GM23338 (cell line): ENCODE measurements at regions not wholly inside any gene's neighbourhood (a gene's known extent, or its start where the extent isn't known, plus 50 kb on each side); places are given as distances from the start of the nearest gene placed in this dataset.
"Not testable (repeated sequence)": the region's sequence is repeated elsewhere in the genome, so short reads cannot be mapped to it uniquely, and the experiment has no call there.

Source experiments
- ATAC-seq: fragments of 200-7000 bp; cut with Tn5 transposase; 3 replicates; pipeline ENCODE4 v1.9.1; 2020
- DNase-seq: peaks from one replicate; pipeline ENCODE4 v3.0.0-alpha.2; 2015; ENCODE audit warnings: low spot score
- H2AFZ ChIP-seq: fragments of 200-600 bp; sonication (generic); 2 replicates; pipeline ENCODE4 v1.8.0; 2016; ENCODE audit warnings: antibody characterized with exemption, mild to moderate bottlenecking, moderate library complexity
- H3F3A ChIP-seq: fragments of 200-600 bp; sonication (generic); replicated peaks from 2 replicates; pipeline ENCODE4 v1.8.0; 2017; ENCODE audit warnings: antibody characterized with exemption, mixed run types, low read depth
- H3K27ac ChIP-seq: fragments of 200-600 bp; sonication (generic); 2 replicates; pipeline ENCODE4 v1.6.1; 2016; ENCODE audit warnings: low read depth
- H3K27me3 ChIP-seq: fragments of 200-600 bp; sonication (generic); 2 replicates; pipeline ENCODE4 v1.8.0; 2016; ENCODE audit warnings: mild to moderate bottlenecking, mixed run types, moderate library complexity; ENCODE audit not compliant: insufficient read depth
- H3K36me3 ChIP-seq: fragments of 200-600 bp; sonication (generic); 2 replicates; pipeline ENCODE4 v1.8.0; 2016; ENCODE audit warnings: mild to moderate bottlenecking; ENCODE audit not compliant: insufficient read depth
- H3K4me1 ChIP-seq: fragments of 200-600 bp; sonication (generic); 2 replicates; pipeline ENCODE4 v1.8.0; 2016; ENCODE audit warnings: mild to moderate bottlenecking, moderate library complexity; ENCODE audit not compliant: insufficient read depth
- H3K4me2 ChIP-seq: fragments of 200-600 bp; sonication (generic); 2 replicates; pipeline ENCODE4 v1.7.1; 2017; ENCODE audit warnings: mixed run types
- H3K4me3 ChIP-seq: fragments of 200-600 bp; sonication (generic); 2 replicates; pipeline ENCODE4 v1.6.1; 2016; ENCODE audit warnings: mixed run types
- H3K79me2 ChIP-seq: fragments of 200-600 bp; sonication (generic); replicated peaks from 2 replicates; pipeline ENCODE4 v1.8.0; 2017; ENCODE audit warnings: mild to moderate bottlenecking; ENCODE audit not compliant: insufficient read depth
- H3K9me2 ChIP-seq: fragments of 200-600 bp; sonication (generic); 2 replicates; pipeline ENCODE4 v1.8.0; 2017; ENCODE audit not compliant: insufficient read depth
- H4K20me1 ChIP-seq: fragments of 200-600 bp; sonication (generic); replicated peaks from 2 replicates; pipeline ENCODE4 v1.8.0; 2017; ENCODE audit warnings: mild to moderate bottlenecking; ENCODE audit not compliant: insufficient read depth
- H3K27ac Mint-ChIP-seq: 2 replicates; pipeline ENCODE4 v1.8.0; 2020; ENCODE audit warnings: inconsistent platforms, mild to moderate bottlenecking, moderate library complexity, mixed read lengths
- H3K27me3 Mint-ChIP-seq: 3 replicates; pipeline ENCODE4 v1.8.0; 2022; ENCODE audit warnings: low read depth, mild to moderate bottlenecking, moderate library complexity, mixed read lengths, inconsistent platforms; ENCODE audit not compliant: insufficient read depth, poor library complexity
- H3K36me3 Mint-ChIP-seq: 3 replicates; pipeline ENCODE4 v1.8.0; 2021; ENCODE audit warnings: low read depth, mild to moderate bottlenecking, inconsistent platforms, moderate library complexity, mixed read lengths
- H3K4me1 Mint-ChIP-seq: 3 replicates; pipeline ENCODE4 v1.8.0; 2020; ENCODE audit warnings: mild to moderate bottlenecking, inconsistent platforms, mixed read lengths
- H3K4me3 Mint-ChIP-seq: 3 replicates; pipeline ENCODE4 v1.8.0; 2021; ENCODE audit warnings: moderate library complexity, mild to moderate bottlenecking, inconsistent platforms, mixed read lengths
- H3K9me3 Mint-ChIP-seq: 3 replicates; pipeline ENCODE4 v1.8.0; 2020; ENCODE audit warnings: moderate library complexity, mild to moderate bottlenecking, inconsistent platforms, mixed read lengths
- CREB1 ChIP-seq: fragments of 250-450 bp; sonication (Bioruptor Pico); IDR thresholded peaks from 2 replicates; pipeline ENCODE4 v1.5.0; 2020; ENCODE audit warnings: low read depth, mild to moderate bottlenecking, moderate library complexity
- EZH2phosphoT487 ChIP-seq: fragments of 200-600 bp; sonication (generic); IDR thresholded peaks from one replicate; pipeline ENCODE4 v1.8.1; 2018; ENCODE audit warnings: antibody characterized with exemption; ENCODE audit not compliant: unreplicated experiment
- TF ChIP-seq, protein P1 (sequence below): IDR thresholded peaks from one replicate; pipeline ENCODE4 v1.6.1; 2018; ENCODE audit warnings: antibody characterized with exemption; ENCODE audit not compliant: unreplicated experiment
- TF ChIP-seq, protein P2 (sequence below), 2 experiments: fragments of 200-600 bp in 1 of 2; sonication (generic) in 1 of 2; conservative IDR thresholded peaks; 2 replicates each; pipeline versions ENCODE4 v1.5.1 to v1.6.1; 2016 to 2017; ENCODE audit warnings: antibody characterized with exemption in 2 of 2, low read depth in 2 of 2, mild to moderate bottlenecking in 2 of 2, moderate library complexity in 1 of 2
- TF ChIP-seq, protein P3 (sequence below): fragments of 250-450 bp; sonication (Bioruptor Pico); IDR thresholded peaks from 2 replicates; pipeline ENCODE4 v1.5.0; 2020; ENCODE audit warnings: mild to moderate bottlenecking, moderate library complexity

DNA sequence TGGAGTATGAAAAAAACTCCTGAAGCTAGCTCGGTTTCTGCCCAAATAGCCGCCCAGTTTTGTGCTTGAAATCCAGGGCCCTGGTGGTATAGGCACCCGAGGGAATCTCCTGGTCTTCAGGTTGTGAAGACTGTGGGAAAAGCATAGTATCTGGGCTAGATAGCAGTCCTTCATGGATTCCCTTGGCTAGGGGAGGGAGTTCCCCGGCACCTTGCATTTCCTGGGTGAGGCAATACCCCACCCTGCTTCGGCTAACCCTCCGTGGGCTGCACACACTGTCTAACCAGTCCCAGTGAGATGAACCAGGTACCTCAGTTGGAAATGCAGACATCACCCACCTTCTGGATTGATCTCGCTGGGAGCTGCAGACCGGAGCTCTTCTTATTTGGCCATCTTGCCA lies 184.5 kb upstream of the SLC35B3 start (continued):
- no peak for TF ChIP-seq EZH2phosphoT487

DNA sequence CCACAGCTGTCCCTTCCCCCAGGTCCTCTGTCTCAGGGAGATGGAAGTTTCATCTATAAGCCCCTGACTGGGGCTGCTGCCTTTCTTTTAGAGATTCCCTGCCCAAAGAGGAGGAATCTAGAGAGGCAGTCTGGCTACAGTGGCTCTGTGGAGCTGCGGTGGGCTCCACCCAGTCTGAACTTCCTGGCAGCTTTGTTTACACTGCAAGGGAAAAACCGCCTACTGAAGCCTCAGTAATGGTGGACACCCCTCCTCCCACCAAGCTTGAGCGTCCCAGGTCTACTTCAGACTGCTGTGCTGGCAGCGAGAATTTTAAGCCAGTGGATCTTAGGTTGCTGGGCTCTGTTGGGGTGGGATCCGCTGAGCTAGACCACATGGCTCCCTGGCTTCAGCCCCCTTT lies 184.1 kb upstream of the SLC35B3 start:
- not testable (repeated sequence) for H3K27ac ChIP-seq, H3K36me3 ChIP-seq, ATAC-seq, H3K27ac Mint-ChIP-seq, H3K9me2 ChIP-seq, H4K20me1 ChIP-seq, DNase-seq, H3K27me3 Mint-ChIP-seq, H3F3A ChIP-seq, H3K4me3 Mint-ChIP-seq, H3K4me1 Mint-ChIP-seq, H3K9me3 Mint-ChIP-seq, H3K4me1 ChIP-seq, H3K27me3 ChIP-seq, H3K4me2 ChIP-seq, H3K4me3 ChIP-seq, H3K36me3 Mint-ChIP-seq, H3K79me2 ChIP-seq
- peak overlapping the region; percentile 69; the same call in 1 of the 2 replicates for H2AFZ ChIP-seq

DNA sequence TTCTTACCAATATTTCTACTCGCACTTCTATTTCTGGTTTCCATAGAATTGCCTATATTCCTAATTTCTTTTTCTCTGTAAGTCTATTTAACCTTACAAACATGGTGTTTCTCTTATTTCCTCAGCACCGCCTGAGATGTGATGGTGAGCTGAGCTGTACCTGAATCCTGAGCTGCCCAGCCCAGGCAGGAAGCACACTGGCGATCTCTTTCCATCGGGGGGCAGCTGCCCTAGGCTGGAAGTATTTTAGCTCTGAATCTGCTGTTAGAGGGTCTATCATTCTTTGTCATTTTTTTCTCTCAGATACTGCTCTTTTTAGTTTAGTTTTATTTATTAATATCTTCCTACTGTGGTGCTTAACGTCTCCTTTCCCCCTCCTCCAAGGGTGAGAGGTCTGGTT lies 173.4 kb upstream of the SLC35B3 start:
- DNase-seq (peak; percentile 51), ATAC-seq (peak; percentile 86)
- H3K79me2 ChIP-seq: no peaks in the 10 kb centered on the region
- no peak overlapping the region for H3K4me3 ChIP-seq
- no peak overlapping the region for H3K27ac ChIP-seq
- no peaks in the 10 kb centered on the region for H3K9me2 ChIP-seq
- H3K27me3 Mint-ChIP-seq: peaks cover 2% of the 10 kb centered on the region
- H4K20me1 ChIP-seq: no peaks in the 10 kb centered on the region
- H2AFZ ChIP-seq: no peak overlapping the region
- H3F3A ChIP-seq: no peaks in the 10 kb centered on the region
- no peaks in the 10 kb centered on the region for H3K27me3 ChIP-seq
- no peaks in the 10 kb centered on the region; the same call in 2 of the 3 replicates for H3K4me1 Mint-ChIP-seq
- TF ChIP-seq, protein P1, sequence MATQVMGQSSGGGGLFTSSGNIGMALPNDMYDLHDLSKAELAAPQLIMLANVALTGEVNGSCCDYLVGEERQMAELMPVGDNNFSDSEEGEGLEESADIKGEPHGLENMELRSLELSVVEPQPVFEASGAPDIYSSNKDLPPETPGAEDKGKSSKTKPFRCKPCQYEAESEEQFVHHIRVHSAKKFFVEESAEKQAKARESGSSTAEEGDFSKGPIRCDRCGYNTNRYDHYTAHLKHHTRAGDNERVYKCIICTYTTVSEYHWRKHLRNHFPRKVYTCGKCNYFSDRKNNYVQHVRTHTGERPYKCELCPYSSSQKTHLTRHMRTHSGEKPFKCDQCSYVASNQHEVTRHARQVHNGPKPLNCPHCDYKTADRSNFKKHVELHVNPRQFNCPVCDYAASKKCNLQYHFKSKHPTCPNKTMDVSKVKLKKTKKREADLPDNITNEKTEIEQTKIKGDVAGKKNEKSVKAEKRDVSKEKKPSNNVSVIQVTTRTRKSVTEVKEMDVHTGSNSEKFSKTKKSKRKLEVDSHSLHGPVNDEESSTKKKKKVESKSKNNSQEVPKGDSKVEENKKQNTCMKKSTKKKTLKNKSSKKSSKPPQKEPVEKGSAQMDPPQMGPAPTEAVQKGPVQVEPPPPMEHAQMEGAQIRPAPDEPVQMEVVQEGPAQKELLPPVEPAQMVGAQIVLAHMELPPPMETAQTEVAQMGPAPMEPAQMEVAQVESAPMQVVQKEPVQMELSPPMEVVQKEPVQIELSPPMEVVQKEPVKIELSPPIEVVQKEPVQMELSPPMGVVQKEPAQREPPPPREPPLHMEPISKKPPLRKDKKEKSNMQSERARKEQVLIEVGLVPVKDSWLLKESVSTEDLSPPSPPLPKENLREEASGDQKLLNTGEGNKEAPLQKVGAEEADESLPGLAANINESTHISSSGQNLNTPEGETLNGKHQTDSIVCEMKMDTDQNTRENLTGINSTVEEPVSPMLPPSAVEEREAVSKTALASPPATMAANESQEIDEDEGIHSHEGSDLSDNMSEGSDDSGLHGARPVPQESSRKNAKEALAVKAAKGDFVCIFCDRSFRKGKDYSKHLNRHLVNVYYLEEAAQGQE: no peak
- TF ChIP-seq, protein P2, sequence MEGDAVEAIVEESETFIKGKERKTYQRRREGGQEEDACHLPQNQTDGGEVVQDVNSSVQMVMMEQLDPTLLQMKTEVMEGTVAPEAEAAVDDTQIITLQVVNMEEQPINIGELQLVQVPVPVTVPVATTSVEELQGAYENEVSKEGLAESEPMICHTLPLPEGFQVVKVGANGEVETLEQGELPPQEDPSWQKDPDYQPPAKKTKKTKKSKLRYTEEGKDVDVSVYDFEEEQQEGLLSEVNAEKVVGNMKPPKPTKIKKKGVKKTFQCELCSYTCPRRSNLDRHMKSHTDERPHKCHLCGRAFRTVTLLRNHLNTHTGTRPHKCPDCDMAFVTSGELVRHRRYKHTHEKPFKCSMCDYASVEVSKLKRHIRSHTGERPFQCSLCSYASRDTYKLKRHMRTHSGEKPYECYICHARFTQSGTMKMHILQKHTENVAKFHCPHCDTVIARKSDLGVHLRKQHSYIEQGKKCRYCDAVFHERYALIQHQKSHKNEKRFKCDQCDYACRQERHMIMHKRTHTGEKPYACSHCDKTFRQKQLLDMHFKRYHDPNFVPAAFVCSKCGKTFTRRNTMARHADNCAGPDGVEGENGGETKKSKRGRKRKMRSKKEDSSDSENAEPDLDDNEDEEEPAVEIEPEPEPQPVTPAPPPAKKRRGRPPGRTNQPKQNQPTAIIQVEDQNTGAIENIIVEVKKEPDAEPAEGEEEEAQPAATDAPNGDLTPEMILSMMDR (conservative IDR thresholded peaks at IDR 0.05; ENCODE audit: low read depth in 2 of 2): peak; percentile 41 to 51
- TF ChIP-seq EZH2phosphoT487 (no peak), CREB1 (CRISPR knock-in tag) (no peak)
- TF ChIP-seq, protein P3, sequence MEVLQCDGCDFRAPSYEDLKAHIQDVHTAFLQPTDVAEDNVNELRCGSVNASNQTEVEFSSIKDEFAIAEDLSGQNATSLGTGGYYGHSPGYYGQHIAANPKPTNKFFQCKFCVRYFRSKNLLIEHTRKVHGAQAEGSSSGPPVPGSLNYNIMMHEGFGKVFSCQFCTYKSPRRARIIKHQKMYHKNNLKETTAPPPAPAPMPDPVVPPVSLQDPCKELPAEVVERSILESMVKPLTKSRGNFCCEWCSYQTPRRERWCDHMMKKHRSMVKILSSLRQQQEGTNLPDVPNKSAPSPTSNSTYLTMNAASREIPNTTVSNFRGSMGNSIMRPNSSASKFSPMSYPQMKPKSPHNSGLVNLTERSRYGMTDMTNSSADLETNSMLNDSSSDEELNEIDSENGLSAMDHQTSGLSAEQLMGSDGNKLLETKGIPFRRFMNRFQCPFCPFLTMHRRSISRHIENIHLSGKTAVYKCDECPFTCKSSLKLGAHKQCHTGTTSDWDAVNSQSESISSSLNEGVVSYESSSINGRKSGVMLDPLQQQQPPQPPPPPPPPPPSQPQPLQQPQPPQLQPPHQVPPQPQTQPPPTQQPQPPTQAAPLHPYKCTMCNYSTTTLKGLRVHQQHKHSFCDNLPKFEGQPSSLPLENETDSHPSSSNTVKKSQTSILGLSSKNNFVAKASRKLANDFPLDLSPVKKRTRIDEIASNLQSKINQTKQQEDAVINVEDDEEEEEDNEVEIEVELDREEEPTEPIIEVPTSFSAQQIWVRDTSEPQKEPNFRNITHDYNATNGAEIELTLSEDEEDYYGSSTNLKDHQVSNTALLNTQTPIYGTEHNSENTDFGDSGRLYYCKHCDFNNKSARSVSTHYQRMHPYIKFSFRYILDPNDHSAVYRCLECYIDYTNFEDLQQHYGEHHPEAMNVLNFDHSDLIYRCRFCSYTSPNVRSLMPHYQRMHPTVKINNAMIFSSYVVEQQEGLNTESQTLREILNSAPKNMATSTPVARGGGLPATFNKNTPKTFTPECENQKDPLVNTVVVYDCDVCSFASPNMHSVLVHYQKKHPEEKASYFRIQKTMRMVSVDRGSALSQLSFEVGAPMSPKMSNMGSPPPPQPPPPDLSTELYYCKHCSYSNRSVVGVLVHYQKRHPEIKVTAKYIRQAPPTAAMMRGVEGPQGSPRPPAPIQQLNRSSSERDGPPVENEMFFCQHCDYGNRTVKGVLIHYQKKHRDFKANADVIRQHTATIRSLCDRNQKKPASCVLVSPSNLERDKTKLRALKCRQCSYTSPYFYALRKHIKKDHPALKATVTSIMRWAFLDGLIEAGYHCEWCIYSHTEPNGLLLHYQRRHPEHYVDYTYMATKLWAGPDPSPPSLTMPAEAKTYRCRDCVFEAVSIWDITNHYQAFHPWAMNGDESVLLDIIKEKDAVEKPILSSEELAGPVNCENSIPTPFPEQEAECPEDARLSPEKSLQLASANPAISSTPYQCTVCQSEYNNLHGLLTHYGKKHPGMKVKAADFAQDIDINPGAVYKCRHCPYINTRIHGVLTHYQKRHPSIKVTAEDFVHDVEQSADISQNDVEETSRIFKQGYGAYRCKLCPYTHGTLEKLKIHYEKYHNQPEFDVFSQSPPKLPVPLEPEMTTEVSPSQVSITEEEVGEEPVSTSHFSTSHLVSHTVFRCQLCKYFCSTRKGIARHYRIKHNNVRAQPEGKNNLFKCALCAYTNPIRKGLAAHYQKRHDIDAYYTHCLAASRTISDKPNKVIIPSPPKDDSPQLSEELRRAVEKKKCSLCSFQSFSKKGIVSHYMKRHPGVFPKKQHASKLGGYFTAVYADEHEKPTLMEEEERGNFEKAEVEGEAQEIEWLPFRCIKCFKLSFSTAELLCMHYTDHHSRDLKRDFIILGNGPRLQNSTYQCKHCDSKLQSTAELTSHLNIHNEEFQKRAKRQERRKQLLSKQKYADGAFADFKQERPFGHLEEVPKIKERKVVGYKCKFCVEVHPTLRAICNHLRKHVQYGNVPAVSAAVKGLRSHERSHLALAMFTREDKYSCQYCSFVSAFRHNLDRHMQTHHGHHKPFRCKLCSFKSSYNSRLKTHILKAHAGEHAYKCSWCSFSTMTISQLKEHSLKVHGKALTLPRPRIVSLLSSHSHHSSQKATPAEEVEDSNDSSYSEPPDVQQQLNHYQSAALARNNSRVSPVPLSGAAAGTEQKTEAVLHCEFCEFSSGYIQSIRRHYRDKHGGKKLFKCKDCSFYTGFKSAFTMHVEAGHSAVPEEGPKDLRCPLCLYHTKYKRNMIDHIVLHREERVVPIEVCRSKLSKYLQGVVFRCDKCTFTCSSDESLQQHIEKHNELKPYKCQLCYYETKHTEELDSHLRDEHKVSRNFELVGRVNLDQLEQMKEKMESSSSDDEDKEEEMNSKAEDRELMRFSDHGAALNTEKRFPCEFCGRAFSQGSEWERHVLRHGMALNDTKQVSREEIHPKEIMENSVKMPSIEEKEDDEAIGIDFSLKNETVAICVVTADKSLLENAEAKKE (CRISPR knock-in tag): no peak
- H3K9me3 Mint-ChIP-seq: no peaks in the 10 kb centered on the region; the same call in 2 of the 3 replicates
- H3K4me3 Mint-ChIP-seq: no peak overlapping the region
- no peaks in the 10 kb centered on the region for H3K36me3 ChIP-seq
- H3K27ac Mint-ChIP-seq: no peak overlapping the region
- 0 out of 3 replicates have a peak, but pooled peaks cover 2% of the 10 kb centered on the region for H3K36me3 Mint-ChIP-seq
- H3K4me2 ChIP-seq: no peak overlapping the region
- H3K4me1 ChIP-seq: no peaks in the 10 kb centered on the region
